Mesendoderm (in vitro differentiated cells): ENCODE measurements at regions not wholly inside any gene's neighbourhood (a gene's known extent, or its start where the extent isn't known, plus 50 kb on each side); places are given as distances from the start of the nearest gene placed in this dataset.

ENCODE experiments used
- DNase-seq: peaks from one replicate; pipeline ENCODE4 v3.0.0; 2013
- H2AK5ac ChIP-seq: 2 replicates; pipeline ENCODE4 v1.6.1; 2013; ENCODE audit warnings: low read length, inconsistent platforms
- H2BK120ac ChIP-seq: 2 replicates; pipeline ENCODE4 v1.6.1; 2013; ENCODE audit warnings: low read depth, mild to moderate bottlenecking, low read length, moderate library complexity, mixed read lengths
- H2BK15ac ChIP-seq: replicated peaks from 2 replicates; pipeline ENCODE4 v1.6.1; 2013; ENCODE audit warnings: low read depth, mild to moderate bottlenecking, moderate library complexity
- H2BK5ac ChIP-seq: 2 replicates; pipeline ENCODE4 v1.6.1; 2013; ENCODE audit warnings: low read length, inconsistent platforms
- H3K18ac ChIP-seq: 2 replicates; pipeline ENCODE4 v1.6.1; 2013; ENCODE audit warnings: mild to moderate bottlenecking, low read length, mixed read lengths
- H3K23ac ChIP-seq: one replicate; pipeline ENCODE4 v1.6.1; 2013; ENCODE audit warnings: low read length
- H3K27ac ChIP-seq: 2 replicates; pipeline ENCODE4 v1.5.1; 2013; ENCODE audit warnings: low read depth, mild to moderate bottlenecking, inconsistent platforms, low read length, moderate library complexity
- H3K27me3 ChIP-seq: 2 replicates; pipeline ENCODE4 v1.6.1; 2013; ENCODE audit warnings: low read length, control low read depth, mild to moderate bottlenecking, inconsistent platforms; ENCODE audit not compliant: insufficient read depth, poor library complexity
- H3K36me3 ChIP-seq: 2 replicates; pipeline ENCODE4 v1.6.1; 2013; ENCODE audit warnings: low read length, inconsistent platforms; ENCODE audit not compliant: control insufficient read depth, insufficient read depth
- H3K4ac ChIP-seq: one replicate; pipeline ENCODE4 v1.6.1; 2013; ENCODE audit warnings: low read depth, mild to moderate bottlenecking, low read length, moderate library complexity
- H3K4me1 ChIP-seq: 2 replicates; pipeline ENCODE4 v1.6.1; 2013; ENCODE audit warnings: low read depth, low read length, inconsistent platforms; ENCODE audit not compliant: control insufficient read depth
- H3K4me2 ChIP-seq: 2 replicates; pipeline ENCODE4 v1.6.1; 2013; ENCODE audit warnings: low read length
- H3K4me3 ChIP-seq: 2 replicates; pipeline ENCODE4 v1.5.1; 2013; ENCODE audit warnings: mild to moderate bottlenecking, low read length
- H3K56ac ChIP-seq: one replicate; pipeline ENCODE4 v1.6.1; 2013; ENCODE audit warnings: low read length
- H3K79me1 ChIP-seq: 2 replicates; pipeline ENCODE4 v1.6.1; 2013; ENCODE audit warnings: low read length, inconsistent platforms
- H3K79me2 ChIP-seq: 2 replicates; pipeline ENCODE4 v1.6.1; 2013; ENCODE audit warnings: mild to moderate bottlenecking, low read length; ENCODE audit not compliant: control insufficient read depth, insufficient read depth
- H3K9ac ChIP-seq: 2 replicates; pipeline ENCODE4 v1.6.1; 2013; ENCODE audit warnings: low read length, inconsistent platforms
- H4K5ac ChIP-seq: one replicate; pipeline ENCODE4 v1.6.1; 2013; ENCODE audit warnings: low read length
- H4K8ac ChIP-seq: one replicate; pipeline ENCODE4 v1.6.1; 2013; ENCODE audit warnings: low read depth, mild to moderate bottlenecking, control low read depth, low read length, moderate library complexity
- WGBS: extraction: QIAGEN DNeasy Blood & Tissue Kit; methylation state at CpG from one replicate; pipeline ENCODE4 v1.1.7; 2013; ENCODE audit warnings: low lambda C conversion rate, missing lambda C conversion rate; ENCODE audit not compliant: insufficient coverage; ENCODE audit errors: extremely low coverage; 5-methylcytosine and 5-hydroxymethylcytosine counted together

- no peak overlapping the region for H3K4me3 ChIP-seq
- no peak overlapping the region for H3K9ac ChIP-seq
- no peak overlapping the region for H3K4ac ChIP-seq
- no peak overlapping the region for H4K5ac ChIP-seq
- no peak overlapping the region for H2BK5ac ChIP-seq
- no peaks in the 10 kb centered on the region for H3K36me3 ChIP-seq
- H3K23ac ChIP-seq, result no peak overlapping the region
- H2AK5ac ChIP-seq, result no peak overlapping the region
- no peaks in the 10 kb centered on the region for H3K27me3 ChIP-seq
- H3K79me2 ChIP-seq, result no peaks in the 10 kb centered on the region
- H3K56ac ChIP-seq, result no peak overlapping the region
- H2BK15ac ChIP-seq, result no peak overlapping the region
- H3K18ac ChIP-seq, result no peak overlapping the region
- no peak for DNase-seq
- no peaks in the 10 kb centered on the region for H3K79me1 ChIP-seq
- H3K27ac ChIP-seq, result no peak overlapping the region
- H3K4me2 ChIP-seq, result no peak overlapping the region
- H4K8ac ChIP-seq, result no peak overlapping the region
- H3K4me1 ChIP-seq, result no peaks in the 10 kb centered on the region
- H2BK120ac ChIP-seq, result no peak overlapping the region
Measured at GRCh38 chr4:19677211-19677610, 574.5 kb upstream of the SLIT2 start.

- Histone ChIP-seq H3K18ac (no peak overlapping the region), H4K5ac (no peak overlapping the region), H3K9ac (no peak overlapping the region), H3K27ac (no peak overlapping the region), H3K27me3 (no peaks in the 10 kb centered on the region), H3K4me3 (no peak overlapping the region), H2AK5ac (no peak overlapping the region), H3K23ac (no peak overlapping the region), H3K56ac (no peak overlapping the region), H3K4me2 (no peak overlapping the region), H4K8ac (no peak overlapping the region), H3K4ac (no peak overlapping the region), H2BK15ac (no peak overlapping the region), H3K4me1 (no peaks in the 10 kb centered on the region), H3K79me1 (no peaks in the 10 kb centered on the region), H3K36me3 (no peaks in the 10 kb centered on the region), H2BK5ac (no peak overlapping the region), H2BK120ac (no peak overlapping the region), H3K79me2 (no peaks in the 10 kb centered on the region)
- WGBS, result no CpG with 5 or more reads among the region's 4 CpGs
- no peak for DNase-seq
Measured at GRCh38 chr4:19675172-19675811, 576.4 kb upstream of the SLIT2 start.

GRCh38 chr4:19659101-19659500, 592.6 kb upstream of the SLIT2 start:
- Histone ChIP-seq H3K18ac (no peak overlapping the region), H4K5ac (no peak overlapping the region), H4K8ac (no peak overlapping the region), H2AK5ac (no peak overlapping the region), H3K4ac (no peak overlapping the region), H2BK120ac (no peak overlapping the region), H3K4me1 (no peaks in the 10 kb centered on the region), H3K36me3 (no peaks in the 10 kb centered on the region), H3K4me3 (no peak overlapping the region), H2BK5ac (no peak overlapping the region), H3K27me3 (no peaks in the 10 kb centered on the region), H3K79me2 (no peaks in the 10 kb centered on the region), H3K9ac (no peak overlapping the region), H3K56ac (no peak overlapping the region), H3K4me2 (no peak overlapping the region), H3K27ac (no peak overlapping the region), H3K23ac (no peak overlapping the region), H3K79me1 (no peaks in the 10 kb centered on the region), H2BK15ac (no peak overlapping the region)
- WGBS, result no CpG with 5 or more reads among the region's 5 CpGs
- no peak for DNase-seq

GRCh38 chr4:19657856-19658255, 593.8 kb upstream of the SLIT2 start:
- WGBS, result no CpG with 5 or more reads among the region's 3 CpGs
- no peak for DNase-seq
- no peaks in the 10 kb centered on the region for H3K79me2 ChIP-seq
- H3K27me3 ChIP-seq, result no peaks in the 10 kb centered on the region
- no peak overlapping the region for H3K4me2 ChIP-seq
- H2AK5ac ChIP-seq, result no peak overlapping the region
- no peak overlapping the region for H4K8ac ChIP-seq
- no peak overlapping the region for H4K5ac ChIP-seq
- H3K18ac ChIP-seq, result no peak overlapping the region
- H2BK120ac ChIP-seq, result no peak overlapping the region
- no peak overlapping the region for H3K27ac ChIP-seq
- H3K4ac ChIP-seq, result no peak overlapping the region
- H3K79me1 ChIP-seq, result no peaks in the 10 kb centered on the region
- no peaks in the 10 kb centered on the region for H3K36me3 ChIP-seq
- H3K56ac ChIP-seq, result no peak overlapping the region
- no peak overlapping the region for H3K9ac ChIP-seq
- H3K23ac ChIP-seq, result no peak overlapping the region
- no peak overlapping the region for H2BK15ac ChIP-seq
- no peaks in the 10 kb centered on the region for H3K4me1 ChIP-seq
- H3K4me3 ChIP-seq, result no peak overlapping the region
- H2BK5ac ChIP-seq, result no peak overlapping the region

- no peaks in the 10 kb centered on the region for H3K4me1 ChIP-seq
- no peak overlapping the region for H4K8ac ChIP-seq
- no peak overlapping the region for H3K18ac ChIP-seq
- H3K4me3 ChIP-seq, result no peak overlapping the region
- H3K27me3 ChIP-seq, result no peaks in the 10 kb centered on the region
- no peak overlapping the region for H3K4ac ChIP-seq
- no peak overlapping the region for H2AK5ac ChIP-seq
- no peak overlapping the region for H3K9ac ChIP-seq
- H2BK5ac ChIP-seq, result no peak overlapping the region
- H4K5ac ChIP-seq, result no peak overlapping the region
- H2BK120ac ChIP-seq, result no peak overlapping the region
- H3K23ac ChIP-seq, result no peak overlapping the region
- H3K27ac ChIP-seq, result no peak overlapping the region
- no CpG with 5 or more reads among the region's 5 CpGs for WGBS
- H3K4me2 ChIP-seq, result no peak overlapping the region
- no peak for DNase-seq
- H3K56ac ChIP-seq, result no peak overlapping the region
- H3K79me2 ChIP-seq, result no peaks in the 10 kb centered on the region
- no peak overlapping the region for H2BK15ac ChIP-seq
- no peaks in the 10 kb centered on the region for H3K36me3 ChIP-seq
- no peaks in the 10 kb centered on the region for H3K79me1 ChIP-seq
Measured at GRCh38 chr4:19655666-19656065, 596.0 kb upstream of the SLIT2 start.
